Prostate gland (tissue), 2 donors: ENCODE measurements at regions not wholly inside any gene's neighbourhood (a gene's known extent, or its start where the extent isn't known, plus 50 kb on each side); places are given as distances from the start of the nearest gene placed in this dataset.
"Not testable (repeated sequence)": the region's sequence is repeated elsewhere in the genome, so short reads cannot be mapped to it uniquely, and the experiment has no call there.

Experiments
- DNase-seq: peaks from one replicate; pipeline ENCODE4 v3.0.0-alpha.2; 2019; ENCODE audit warnings: low spot score
- H3K27ac ChIP-seq, 2 donors: fragments of 200-600 bp; sonication (generic); 2 replicates each; pipeline ENCODE4 v1.5.1; 2017 to 2019
- H3K27me3 ChIP-seq: fragments of 200-600 bp; sonication (generic); replicated peaks from 2 replicates; pipeline ENCODE4 v1.5.1; 2019; ENCODE audit not compliant: insufficient read depth
- H3K36me3 ChIP-seq, 2 donors: fragments of 200-600 bp; sonication (generic); 1 replicate in 1 of 2; 2 replicates in 1 of 2; pipeline versions ENCODE4 v1.5.1 to v1.8.1; 2017 to 2019
- H3K4me1 ChIP-seq: fragments of 200-600 bp; sonication (generic); replicated peaks from 2 replicates; pipeline ENCODE4 v1.5.1; 2019
- H3K4me3 ChIP-seq, 2 donors: fragments of 200-600 bp; sonication (generic); 2 replicates each; pipeline ENCODE4 v1.5.1; 2017 to 2019
- H3K9me3 ChIP-seq: fragments of 200-600 bp; sonication (generic); 2 replicates; pipeline ENCODE4 v1.5.1; 2017
- CTCF ChIP-seq, 4 experiments: fragments of 200-600 bp in 2 of 4; fragments of 450-650 bp in 2 of 4; sonication (generic) in 2 of 4; IDR thresholded peaks; 1 replicate in 3 of 4; 2 replicates in 1 of 4; pipeline ENCODE4 v1.5.1; 2016 to 2019; ENCODE audit warnings: antibody characterized with exemption in 4 of 4, mild to moderate bottlenecking in 2 of 4, moderate library complexity in 2 of 4
- POLR2A ChIP-seq: fragments of 450-650 bp; IDR thresholded peaks from one replicate; pipeline ENCODE4 v1.6.1; 2016; ENCODE audit warnings: antibody characterized with exemption, mild to moderate bottlenecking
- POLR2AphosphoS5 ChIP-seq: sonication (generic); formaldehyde crosslinking; IDR thresholded peaks from one replicate; pipeline ENCODE4 v1.6.1; 2017; ENCODE audit warnings: antibody characterized with exemption
- WGBS: methylation state at CpG from one replicate; pipeline ENCODE4 v1.1.5; 2018; 5-methylcytosine and 5-hydroxymethylcytosine counted together
- intact Hi-C: fragments of 100-400 bp; cut with DNase I; formaldehyde crosslinking; loops from one replicate; pipeline ENCODE4 v1.14.2; 2022

DNA sequence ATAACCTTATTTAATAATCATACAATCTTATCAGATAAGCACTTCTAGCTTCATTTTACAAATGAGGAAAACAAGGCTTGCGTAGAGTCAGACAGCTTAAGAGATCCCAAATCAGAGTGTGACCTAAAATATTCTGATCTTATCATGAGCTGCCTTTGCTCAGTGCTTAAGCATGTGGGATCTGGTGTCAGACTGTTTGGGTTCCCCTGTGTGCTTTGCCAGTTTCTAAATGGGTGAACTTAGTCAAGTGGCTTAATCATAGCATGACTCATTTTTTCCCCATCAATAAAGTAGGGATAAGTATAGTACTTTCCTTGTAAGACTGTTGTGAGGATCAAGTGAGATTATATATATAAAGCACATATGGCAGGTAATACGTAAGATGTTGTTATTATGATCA, 612.6 kb upstream of the C16orf82 start:
- TF ChIP-seq POLR2AphosphoS5 (no peak), CTCF (IDR thresholded peaks at IDR 0.05) (no peak), POLR2A (no peak)
- DNase-seq = no peak
- no peaks in the 10 kb centered on the region for H3K9me3 ChIP-seq
- 71% methylated on average over 2 of the region's 2 CpGs for WGBS
- no peak overlapping the region for H3K27ac ChIP-seq
- no peak overlapping the region for H3K4me3 ChIP-seq
- intact Hi-C loops = no loop called here
- no peaks in the 10 kb centered on the region for H3K4me1 ChIP-seq
- H3K36me3 ChIP-seq = no peaks in the 10 kb centered on the region
- no peaks in the 10 kb centered on the region for H3K27me3 ChIP-seq

- 88% methylated on average over 8 of the region's 8 CpGs for WGBS
- no peak overlapping the region for H3K27ac ChIP-seq
- no peak for DNase-seq
- no peaks in the 10 kb centered on the region for H3K36me3 ChIP-seq
- intact Hi-C loops = no loop called here
- no peaks in the 10 kb centered on the region for H3K27me3 ChIP-seq
- no peak overlapping the region for H3K4me3 ChIP-seq
- H3K4me1 ChIP-seq = no peaks in the 10 kb centered on the region
- H3K9me3 ChIP-seq = no peaks in the 10 kb centered on the region
- TF ChIP-seq POLR2A (no peak), CTCF (IDR thresholded peaks at IDR 0.05) (no peak), POLR2AphosphoS5 (no peak)
Measured at GRCh38 chr16:26456074-26456473, 610.7 kb upstream of the C16orf82 start.

DNA sequence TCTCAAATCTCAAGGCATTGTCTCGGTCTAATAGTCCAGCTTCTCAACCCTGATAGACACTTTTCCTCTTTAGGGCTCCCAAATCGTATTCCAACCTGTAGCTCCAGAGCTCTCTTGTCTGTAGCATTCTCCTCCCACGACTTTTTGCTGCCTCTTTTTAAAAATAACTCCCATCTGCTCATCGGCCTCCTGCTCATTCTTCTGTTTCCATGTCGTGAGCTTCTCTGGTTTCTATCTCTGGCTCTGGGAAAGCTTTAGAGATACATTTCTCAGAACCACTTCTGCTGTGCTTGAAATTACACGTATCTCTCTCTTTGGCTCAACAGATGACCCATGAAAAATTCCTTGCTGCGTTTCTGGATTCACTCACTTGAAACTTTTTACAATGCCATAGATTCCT, 609.6 kb upstream of the C16orf82 start:
- H3K4me3 ChIP-seq = no peak overlapping the region

GRCh38 chr16:26457882-26458281, 608.8 kb upstream of the C16orf82 start:
- intact Hi-C loops = no loop called here
- TF ChIP-seq CTCF (IDR thresholded peaks at IDR 0.05) = no peak
- TF ChIP-seq POLR2A = no peak
- no peak for TF ChIP-seq POLR2AphosphoS5
- Histone ChIP-seq H3K27me3 (no peaks in the 10 kb centered on the region), H3K4me1 (no peaks in the 10 kb centered on the region), H3K27ac (no peak overlapping the region), H3K9me3 (no peaks in the 10 kb centered on the region), H3K4me3 (no peak overlapping the region), H3K36me3 (no peaks in the 10 kb centered on the region)
- no peak for DNase-seq
- 90% methylated on average over 4 of the region's 4 CpGs for WGBS

More for the DNA sequence above, 609.6 kb upstream of the C16orf82 start:
- no peaks in the 10 kb centered on the region for H3K36me3 ChIP-seq
- TF ChIP-seq POLR2AphosphoS5 (no peak), POLR2A (no peak), CTCF (IDR thresholded peaks at IDR 0.05) (no peak)
- WGBS = 68% methylated on average over 7 of the region's 7 CpGs
- no peaks in the 10 kb centered on the region for H3K4me1 ChIP-seq
- H3K27ac ChIP-seq = no peak overlapping the region
- no peaks in the 10 kb centered on the region for H3K9me3 ChIP-seq
- intact Hi-C loops = no loop called here
- DNase-seq = no peak
- H3K27me3 ChIP-seq = no peaks in the 10 kb centered on the region

DNA sequence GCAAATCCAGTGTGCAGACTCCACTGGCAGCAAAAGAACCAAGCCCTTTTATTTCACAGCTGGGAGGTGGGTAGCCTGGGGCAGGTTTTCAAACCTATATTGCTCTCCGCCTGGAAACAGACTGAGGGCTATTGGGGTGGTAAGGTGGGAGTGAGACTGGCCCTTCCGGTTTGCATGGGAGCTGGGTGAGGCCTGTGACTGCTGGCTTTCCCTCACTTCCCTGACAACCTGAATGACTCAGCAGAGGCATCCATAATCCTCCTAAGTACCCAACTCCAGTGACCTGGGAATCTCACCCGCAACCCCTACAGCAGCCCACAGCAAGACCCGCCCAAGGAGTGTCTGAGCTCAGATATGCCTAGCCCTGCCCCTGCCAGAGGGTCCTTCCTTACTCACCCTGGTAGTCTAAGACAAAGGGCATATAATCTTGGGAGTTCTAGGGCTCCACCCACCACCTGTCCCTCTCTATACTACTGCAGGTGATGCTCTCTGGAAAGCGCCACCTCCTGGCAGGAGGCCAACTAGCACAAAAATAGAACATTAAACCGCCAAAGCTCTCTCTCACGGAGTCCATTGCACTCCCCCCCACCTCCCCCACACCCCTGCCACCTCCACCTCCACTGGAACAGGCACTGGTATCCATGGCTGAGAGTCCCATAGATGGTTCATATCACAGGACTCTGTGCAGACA, 602.0 kb upstream of the C16orf82 start:
- Histone ChIP-seq H3K9me3 (no peaks in the 10 kb centered on the region), H3K27me3 (no peaks in the 10 kb centered on the region), H3K36me3 (no peaks in the 10 kb centered on the region), H3K4me3 (no peak overlapping the region), H3K27ac (no peak overlapping the region), H3K4me1 (no peaks in the 10 kb centered on the region)
- intact Hi-C loops = no loop called here
- WGBS = 78% methylated on average over 7 of the region's 7 CpGs
- no peak for TF ChIP-seq POLR2A
- TF ChIP-seq POLR2AphosphoS5 = no peak
- TF ChIP-seq CTCF (IDR thresholded peaks at IDR 0.05) = no peak
- DNase-seq = no peak

DNA sequence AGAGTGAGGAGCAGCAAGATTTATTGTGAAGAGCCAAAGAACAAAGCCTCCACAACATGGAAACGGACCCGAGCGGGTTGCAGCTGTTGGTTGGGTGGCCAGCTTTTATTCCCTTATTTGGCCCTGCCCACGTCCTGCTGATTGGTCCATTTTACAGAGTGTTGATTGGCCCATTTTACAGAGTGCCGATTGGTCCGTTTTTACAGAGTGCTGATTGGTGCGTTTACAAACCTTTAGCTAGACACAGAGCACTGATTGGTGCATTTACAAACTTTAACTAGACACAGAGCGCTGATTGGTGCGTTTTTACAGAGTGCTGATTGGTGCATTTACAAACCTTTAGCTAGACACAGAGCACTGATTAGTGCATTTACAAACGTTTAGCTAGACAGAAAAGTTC, 592.3 kb upstream of the C16orf82 start:
- H3K27me3 ChIP-seq, H3K4me1 ChIP-seq, H3K4me3 ChIP-seq, H3K36me3 ChIP-seq, H3K27ac ChIP-seq, H3K9me3 ChIP-seq, DNase-seq: not testable (repeated sequence)
- WGBS = 90% methylated on average over 10 of the region's 10 CpGs
- intact Hi-C loops = loop anchor here (10.0 kb wide), 1 partner anchor 60 kb away; no protein-coding TSS in a partner anchor
